SKM-1 treated with dmso at 0.1 percent for 144 hours (cell line): ENCODE measurements at regions not wholly inside any gene's neighbourhood (a gene's known extent, or its start where the extent isn't known, plus 50 kb on each side); places are given as distances from the start of the nearest gene placed in this dataset.

Experiments used
- DNase-seq: peaks from one replicate; lab custom pipeline; 2025; ENCODE audit not compliant: unreplicated experiment; lab: John Stamatoyannopoulos, UW

DNA sequence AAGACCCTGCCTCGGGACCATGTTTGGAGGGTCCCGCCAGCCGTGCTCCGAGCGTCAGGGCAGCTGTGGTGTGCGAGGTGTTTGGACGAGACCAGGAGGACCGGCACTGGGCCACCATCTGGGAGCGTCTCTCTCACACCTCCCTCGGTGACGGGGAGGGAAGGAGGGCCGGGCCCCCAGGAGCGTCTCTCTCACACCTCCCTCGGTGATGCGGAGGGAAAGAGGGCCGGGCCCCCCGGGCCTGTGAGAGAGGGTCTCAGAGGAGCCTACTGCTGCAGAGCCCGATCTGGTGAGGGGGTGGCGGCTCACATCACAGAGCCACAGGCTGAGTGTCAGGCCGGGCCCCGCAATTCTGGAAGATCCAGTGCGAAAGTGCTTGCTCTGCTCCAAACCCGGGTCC, 65.8 kb upstream of the CFAP46 start:
- no peak for DNase-seq

DNA sequence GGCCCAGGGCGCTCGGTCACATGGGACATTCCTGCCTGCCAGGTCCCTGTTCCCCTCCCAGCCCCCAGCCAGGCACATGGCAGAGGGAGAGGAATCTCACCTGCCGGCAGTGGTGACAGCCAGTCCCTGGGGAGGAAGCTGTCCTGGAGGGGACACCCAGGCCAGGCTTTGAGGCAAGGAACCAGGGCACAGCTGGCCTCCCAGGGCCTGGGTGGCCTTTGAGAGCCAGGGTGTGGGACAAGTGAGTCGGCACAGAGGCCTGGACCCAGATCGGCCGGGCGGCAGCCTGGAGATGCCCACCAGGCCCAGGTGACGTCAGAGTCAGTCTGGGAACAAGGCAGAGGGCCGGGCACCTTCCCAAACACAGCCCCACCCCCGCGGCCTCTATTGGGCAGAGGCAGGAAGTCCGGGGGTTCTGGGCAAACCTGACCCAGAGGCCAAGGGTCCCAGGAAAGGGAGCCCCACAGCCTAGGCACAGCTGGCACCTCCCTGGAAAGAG, 65.0 kb upstream of the CFAP46 start:
- DNase-seq = no peak

DNA sequence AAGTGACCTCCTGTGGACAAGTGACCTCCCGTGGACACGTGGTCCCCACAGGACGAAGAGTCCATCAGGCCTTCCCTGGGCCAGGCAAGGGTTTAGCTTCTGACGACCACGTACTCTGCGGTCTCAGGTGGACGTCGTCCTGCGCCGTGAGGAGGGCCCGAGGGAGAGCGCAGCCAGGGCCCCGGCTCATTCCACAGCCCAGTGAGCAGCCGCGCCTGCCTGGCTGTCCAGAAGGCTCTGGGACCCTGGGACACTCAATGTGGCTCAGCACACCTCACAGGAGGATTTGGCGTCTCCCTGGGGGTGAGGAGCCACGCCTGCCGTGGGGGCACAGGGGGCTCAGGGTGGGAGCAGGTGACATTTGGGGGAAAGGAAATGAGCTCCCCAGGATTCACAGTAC, 64.4 kb upstream of the CFAP46 start:
- DNase-seq = no peak

GRCh38 chr10:133006202-133006601, 63.8 kb upstream of the CFAP46 start:
- no peak for DNase-seq

DNA sequence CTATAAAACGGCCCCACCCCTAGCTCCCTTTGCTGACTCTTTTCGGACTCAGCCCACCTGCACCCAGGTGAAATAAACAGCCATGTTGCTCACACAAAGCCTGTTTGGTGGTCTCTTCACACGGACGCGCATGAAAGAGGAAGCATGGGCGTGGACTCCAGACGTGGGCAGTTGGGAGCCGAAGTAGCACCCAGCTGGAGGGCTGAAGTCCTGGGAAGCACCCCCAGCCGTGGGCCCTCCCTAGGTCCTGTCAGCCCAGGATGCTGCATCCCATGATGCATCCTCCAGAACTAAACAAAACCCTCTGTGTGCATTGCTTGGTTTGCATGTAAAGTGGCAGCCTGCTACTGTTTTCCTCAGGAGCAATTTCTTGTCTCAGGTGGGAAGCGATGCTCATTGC, 62.1 kb upstream of the CFAP46 start:
- no peak for DNase-seq

DNA sequence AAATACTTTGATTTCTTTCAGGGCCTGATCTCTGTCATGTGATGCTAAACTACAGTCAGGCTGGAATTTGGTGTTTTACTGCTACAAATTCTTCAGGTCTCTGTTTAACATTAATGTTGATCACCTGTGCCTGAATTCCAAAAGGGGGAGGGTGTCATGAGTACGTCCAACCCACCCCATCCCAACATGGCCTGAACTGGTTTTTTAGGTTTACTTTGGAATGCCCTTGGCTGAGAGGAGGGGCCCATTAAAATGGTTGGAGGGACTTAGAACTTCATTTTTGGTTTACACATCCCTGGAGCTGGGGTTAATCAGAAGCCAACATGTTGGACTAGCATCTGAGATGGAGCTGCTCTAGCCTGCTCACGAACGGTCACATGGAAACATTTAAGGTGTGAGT, 60.8 kb upstream of the CFAP46 start:
- no peak for DNase-seq

GRCh38 chr10:133002685-133003084, 60.3 kb upstream of the CFAP46 start:
- DNase-seq = no peak

- no peak for DNase-seq
Measured at GRCh38 chr10:133001114-133001513, 58.7 kb upstream of the CFAP46 start.

DNA sequence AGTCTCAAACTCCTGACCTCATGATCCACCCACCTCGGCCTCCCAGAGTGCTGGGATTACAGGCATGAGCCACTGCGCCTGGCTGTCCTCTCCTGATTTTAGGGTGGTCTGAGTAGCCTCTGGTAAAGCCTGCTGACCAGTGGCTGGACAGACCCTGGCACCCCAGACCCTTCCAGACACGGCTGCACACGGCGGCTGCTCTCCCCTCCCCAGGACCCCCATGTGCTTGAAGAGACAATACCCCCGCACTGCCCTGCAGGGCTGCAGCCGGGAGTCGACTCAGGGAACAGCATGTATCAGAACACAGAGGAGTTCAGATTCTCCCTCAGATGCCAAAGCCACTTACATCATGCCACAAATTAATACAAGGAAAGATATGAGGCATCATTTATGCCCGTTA, 58.3 kb upstream of the CFAP46 start:
- no peak for DNase-seq

DNA sequence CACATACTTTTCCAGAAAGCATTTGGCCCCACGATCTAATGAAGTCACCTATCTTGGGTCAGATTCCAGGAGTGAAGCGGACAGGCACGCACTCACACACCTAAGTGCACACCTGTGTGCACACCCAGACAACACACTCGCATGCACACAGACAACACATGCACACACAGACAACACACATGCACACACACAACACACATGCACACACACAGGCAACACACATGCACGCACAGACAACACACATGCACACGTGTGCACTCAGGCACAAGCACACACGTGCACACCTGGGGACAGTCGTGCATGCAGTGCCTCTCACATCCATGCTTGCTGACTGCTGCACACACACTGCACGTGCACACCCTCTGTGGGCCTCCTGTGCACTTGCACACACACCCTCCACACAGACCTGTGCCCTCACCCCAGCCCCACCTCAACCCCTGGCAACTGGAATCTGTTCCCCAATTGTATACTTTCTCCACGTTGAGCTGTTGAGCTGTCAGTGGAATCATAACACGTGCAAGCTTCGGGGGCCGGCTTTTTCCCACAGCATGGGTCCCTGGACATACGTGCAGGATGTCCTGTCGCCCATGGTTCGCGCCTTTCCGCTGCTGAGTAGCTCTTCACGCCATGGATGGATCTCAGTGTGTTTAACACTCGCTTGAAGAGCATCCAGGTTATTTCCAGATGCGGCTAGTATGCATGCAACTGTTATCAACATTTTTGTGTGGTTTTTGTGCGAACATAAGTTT, 55.3 kb upstream of the CFAP46 start:
- DNase-seq = no peak

DNA sequence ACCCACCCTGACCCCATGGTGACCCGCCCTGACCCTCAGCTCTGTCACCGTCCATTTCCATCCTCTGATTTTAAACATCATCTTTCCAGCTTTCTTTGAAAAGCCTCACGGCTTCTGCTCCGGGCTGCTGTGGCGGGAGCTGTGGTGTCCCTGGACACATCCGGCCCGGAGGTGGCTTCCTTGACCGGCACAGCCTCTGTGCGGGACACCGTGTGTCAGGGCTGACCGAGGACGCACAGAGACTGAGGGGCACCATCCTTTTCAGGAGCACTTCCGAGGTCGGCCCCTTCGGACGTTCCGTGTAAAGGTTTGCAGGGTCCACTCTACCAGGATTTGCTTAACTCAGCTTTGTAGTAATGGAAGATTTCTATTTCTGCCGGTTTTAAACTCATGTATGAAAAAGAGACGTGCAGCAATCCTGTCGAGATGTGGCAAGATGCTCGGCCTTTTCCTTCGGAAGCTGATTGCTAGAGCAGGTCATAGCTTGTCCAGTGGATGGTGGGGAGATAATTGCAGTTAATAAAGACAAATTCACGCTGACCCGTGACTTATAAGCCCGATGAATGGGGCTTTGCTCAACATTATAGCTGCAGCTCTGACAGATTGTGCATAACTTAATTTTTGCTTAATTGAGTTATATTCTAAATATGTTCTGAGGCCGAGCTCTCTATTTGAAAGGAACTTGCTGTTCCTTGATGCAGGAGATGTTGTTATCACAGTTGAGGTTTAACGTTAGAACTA, 54.4 kb upstream of the CFAP46 start:
- DNase-seq = no peak

- DNase-seq = no peak
Measured at GRCh38 chr10:132995909-132996602, 53.7 kb upstream of the CFAP46 start.

DNA sequence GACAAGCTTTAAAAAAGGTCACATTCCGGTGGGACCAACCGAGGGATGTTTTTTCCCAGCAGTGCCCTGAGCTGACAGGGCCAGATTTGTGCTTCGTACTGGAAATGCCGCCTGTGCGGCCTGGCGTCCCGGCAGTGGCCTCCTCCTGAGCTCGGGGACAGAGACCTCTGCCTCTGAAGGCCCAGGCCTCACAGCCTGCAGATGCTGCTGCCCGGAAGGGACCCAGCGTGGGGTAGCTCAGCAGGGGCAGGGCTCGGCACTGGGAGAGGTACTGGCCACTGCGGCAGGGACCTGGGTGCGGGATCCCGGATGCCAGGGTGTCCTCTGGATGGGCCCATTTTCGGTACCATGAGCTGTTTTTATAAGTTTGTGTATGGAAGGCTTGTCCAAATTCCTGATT, 52.4 kb upstream of the CFAP46 start:
- DNase-seq = no peak

DNA sequence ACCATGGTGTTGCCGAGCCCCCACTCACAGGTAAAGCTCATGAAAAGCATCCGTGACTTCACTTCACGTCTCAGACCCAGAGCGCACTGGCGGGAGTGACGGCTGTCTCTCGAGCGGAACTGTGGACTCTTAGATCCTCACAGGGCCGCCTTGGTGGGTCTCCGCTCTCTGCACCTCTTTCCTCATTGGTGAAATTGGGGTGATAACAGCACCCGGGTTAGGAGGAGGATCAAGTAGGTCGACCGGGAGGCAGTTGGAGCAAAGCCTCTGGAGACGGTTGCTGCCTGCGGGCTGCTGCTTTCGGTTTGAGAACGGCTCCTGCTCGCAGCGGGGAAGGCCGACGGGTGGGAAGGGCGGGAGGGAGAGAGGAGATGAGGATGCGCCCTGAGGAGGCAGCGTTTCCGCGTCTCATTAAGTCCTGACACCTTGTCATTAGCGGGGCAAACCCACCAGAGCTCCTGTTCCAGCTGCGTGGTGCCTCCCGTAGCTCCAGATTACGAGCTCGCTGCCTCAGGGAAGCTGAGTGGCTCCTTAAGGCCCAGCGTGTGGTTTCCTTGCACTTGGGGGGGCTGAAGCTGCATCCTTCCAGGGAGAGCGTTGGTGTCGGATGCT, 51.9 kb upstream of the CFAP46 start:
- no peak for DNase-seq

GRCh38 chr10:132993271-132994184, 51.2 kb upstream of the CFAP46 start:
- DNase-seq = no peak

DNA sequence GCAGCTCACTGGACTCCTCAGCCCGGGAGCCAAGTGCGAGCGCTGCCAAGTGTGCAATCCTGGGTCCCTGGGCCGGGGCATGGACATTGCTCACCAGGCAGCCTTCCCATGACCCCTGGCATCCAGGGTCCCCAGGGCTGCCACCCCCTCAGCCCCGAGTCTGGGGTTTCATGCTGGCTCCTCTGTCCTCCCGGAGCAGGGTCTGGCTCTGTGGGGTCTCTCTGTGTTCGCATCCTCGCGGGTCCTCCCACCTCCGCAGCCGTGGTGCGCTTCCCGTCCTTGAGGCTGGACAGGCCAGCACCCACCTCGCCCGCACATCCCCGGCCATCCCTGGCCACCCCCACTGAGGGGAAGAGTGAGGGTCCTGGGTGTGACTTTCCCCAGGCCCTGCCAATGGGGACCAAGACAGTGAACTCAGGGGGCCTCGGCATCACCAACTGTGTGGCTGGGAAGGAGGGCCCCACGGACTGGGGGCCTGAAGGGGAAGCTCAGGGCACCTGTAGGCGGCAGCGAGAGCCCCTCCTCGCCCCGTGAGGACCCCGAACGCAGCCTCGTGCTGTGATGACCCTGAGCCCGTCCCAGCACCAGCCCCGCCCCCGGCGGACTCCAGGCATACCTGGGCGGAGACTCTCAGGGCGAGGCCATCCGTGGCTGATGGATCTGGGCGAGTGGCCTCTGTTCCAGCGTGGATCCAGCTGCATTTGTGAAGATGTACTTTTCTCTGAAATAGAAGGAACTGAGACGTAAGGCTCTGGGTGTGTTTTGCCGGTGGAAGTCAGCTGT, 50.3 kb upstream of the CFAP46 start:
- no peak for DNase-seq
